Calu3 (cell line): ENCODE measurements at regions not wholly inside any gene's neighbourhood (a gene's known extent, or its start where the extent isn't known, plus 50 kb on each side); places are given as distances from the start of the nearest gene placed in this dataset.
A peak's percentile ranks its signal among the peaks of the same experiment; 100 is the strongest.

ENCODE experiments used
- BruUV-seq: library from RNA; stranded (reverse); fragments of 400-500 nt; replicated peaks from 2 replicates; lab custom pipeline; 2021; lab: Mats Ljungman, UMichigan
- CTCF ChIA-PET: fragments of 300-600 bp; sonication (Branson Sonifier 250); formaldehyde crosslinking; loops from one replicate; lab custom pipeline; 2022; ENCODE audit warnings: antibody characterized with exemption; lab: Charles Lee
- DNase-seq: peaks from one replicate; pipeline ENCODE4 v3.0.0; 2022
- H3K27ac Mint-ChIP-seq: one replicate; pipeline ENCODE4 v1.8.0; 2022; ENCODE audit warnings: mixed read lengths; ENCODE audit not compliant: unreplicated experiment
- H3K27me3 Mint-ChIP-seq: one replicate; pipeline ENCODE4 v1.8.0; 2022; ENCODE audit warnings: mixed read lengths; ENCODE audit not compliant: unreplicated experiment
- H3K36me3 Mint-ChIP-seq: one replicate; pipeline ENCODE4 v1.8.0; 2022; ENCODE audit warnings: mild to moderate bottlenecking, moderate library complexity, mixed read lengths; ENCODE audit not compliant: insufficient read depth, unreplicated experiment
- H3K4me1 Mint-ChIP-seq: one replicate; pipeline ENCODE4 v1.8.0; 2022; ENCODE audit warnings: mild to moderate bottlenecking, low read depth, mixed read lengths; ENCODE audit not compliant: unreplicated experiment
- H3K4me3 Mint-ChIP-seq: one replicate; pipeline ENCODE4 v1.8.0; 2022; ENCODE audit warnings: mild to moderate bottlenecking, low read depth, moderate library complexity, mixed read lengths; ENCODE audit not compliant: unreplicated experiment
- H3K9me3 Mint-ChIP-seq: one replicate; pipeline ENCODE4 v1.8.0; 2022; ENCODE audit warnings: low read depth, mixed read lengths; ENCODE audit not compliant: unreplicated experiment
- CTCF ChIP-seq: fragments of 200-600 bp; IDR thresholded peaks from one replicate; pipeline ENCODE4 v1.8.0; 2022; ENCODE audit warnings: antibody characterized with exemption; ENCODE audit not compliant: unreplicated experiment
- intact Hi-C: fragments of 100-400 bp; cut with micrococcal nuclease; formaldehyde crosslinking; loops from one replicate; pipeline ENCODE4 v1.10.0; 2022; ENCODE audit not compliant: unreplicated experiment

GRCh38 chr2:65669574-65669973, 237.2 kb upstream of the SPRED2 start:
- TF ChIP-seq CTCF: no peak
- CTCF ChIA-PET: no interaction called here
- Mint-ChIP-seq H3K9me3 (peaks cover 3% of the 10 kb centered on the region), H3K27ac (no peak overlapping the region), H3K27me3 (peaks cover 13% of the 10 kb centered on the region), H3K36me3 (no peaks in the 10 kb centered on the region), H3K4me3 (no peak overlapping the region), H3K4me1 (peaks cover 8% of the 10 kb centered on the region)
- BruUV-seq: no TSS peak
- no peak for DNase-seq
- intact Hi-C loops: no loop called here

GRCh38 chr2:65668744-65669143, 236.3 kb upstream of the SPRED2 start:
- peaks cover 16% of the 10 kb centered on the region for H3K27me3 Mint-ChIP-seq
- no peak overlapping the region for H3K27ac Mint-ChIP-seq
- no TSS peak for BruUV-seq
- no peak for TF ChIP-seq CTCF
- CTCF ChIA-PET: no interaction called here
- no peaks in the 10 kb centered on the region for H3K36me3 Mint-ChIP-seq
- no peak overlapping the region for H3K4me3 Mint-ChIP-seq
- intact Hi-C loops: no loop called here
- peaks cover 3% of the 10 kb centered on the region for H3K9me3 Mint-ChIP-seq
- no peak for DNase-seq
- H3K4me1 Mint-ChIP-seq: peaks cover 8% of the 10 kb centered on the region

GRCh38 chr2:65666156-65666725, 233.8 kb upstream of the SPRED2 start:
- Mint-ChIP-seq H3K9me3 (peaks cover 3% of the 10 kb centered on the region), H3K36me3 (no peaks in the 10 kb centered on the region), H3K4me3 (no peak overlapping the region), H3K27me3 (peaks cover 28% of the 10 kb centered on the region), H3K4me1 (peaks cover 8% of the 10 kb centered on the region), H3K27ac (no peak overlapping the region)
- CTCF ChIA-PET: no interaction called here
- intact Hi-C loops: no loop called here
- BruUV-seq: no TSS peak
- TF ChIP-seq CTCF: no peak
- DNase-seq: peak; percentile 15

- no peaks in the 10 kb centered on the region for H3K36me3 Mint-ChIP-seq
- H3K27me3 Mint-ChIP-seq: peaks cover 21% of the 10 kb centered on the region
- DNase-seq: no peak
- H3K4me1 Mint-ChIP-seq: peaks cover 8% of the 10 kb centered on the region
- peaks cover 3% of the 10 kb centered on the region for H3K9me3 Mint-ChIP-seq
- intact Hi-C loops: no loop called here
- H3K27ac Mint-ChIP-seq: no peak overlapping the region
- TF ChIP-seq CTCF: no peak
- no TSS peak for BruUV-seq
- CTCF ChIA-PET: no interaction called here
- no peak overlapping the region for H3K4me3 Mint-ChIP-seq
These were observed 232.5 kb upstream of the SPRED2 start for GRCh38 chr2:65664931-65665330.
